Endodermal cell (in vitro differentiated cells): ENCODE measurements at regions not wholly inside any gene's neighbourhood (a gene's known extent, or its start where the extent isn't known, plus 50 kb on each side); places are given as distances from the start of the nearest gene placed in this dataset.

Experiments used
- DNase-seq: peaks from one replicate; pipeline ENCODE4 v3.0.0-alpha.2; 2017
- H3K27ac ChIP-seq: 2 replicates; pipeline ENCODE4 v1.5.1; 2013; ENCODE audit warnings: mild to moderate bottlenecking, low read depth, low read length, moderate library complexity
- H3K27me3 ChIP-seq: 2 replicates; pipeline ENCODE4 v1.6.1; 2013; ENCODE audit warnings: mild to moderate bottlenecking, low read length, moderate library complexity; ENCODE audit not compliant: insufficient read depth, control insufficient read depth, poor library complexity, severe bottlenecking
- H3K36me3 ChIP-seq: 2 replicates; pipeline ENCODE4 v1.7.0; 2013; ENCODE audit warnings: mild to moderate bottlenecking, low read length, moderate library complexity; ENCODE audit not compliant: control insufficient read depth, insufficient read depth
- H3K4me1 ChIP-seq: one replicate; pipeline ENCODE4 v1.7.0; 2013; ENCODE audit warnings: low read length; ENCODE audit not compliant: control insufficient read depth, insufficient read depth
- H3K4me3 ChIP-seq: 2 replicates; pipeline ENCODE4 v1.5.1; 2013; ENCODE audit warnings: mild to moderate bottlenecking, low read length, moderate library complexity
- H3K9ac ChIP-seq: 2 replicates; pipeline ENCODE4 v1.6.1; 2013; ENCODE audit warnings: mild to moderate bottlenecking, low read length, moderate library complexity; ENCODE audit not compliant: poor library complexity, severe bottlenecking; ENCODE audit errors: extremely low read depth
- H3K9me3 ChIP-seq: 2 replicates; pipeline ENCODE4 v1.6.1; 2013; ENCODE audit warnings: mild to moderate bottlenecking, low read length, moderate library complexity; ENCODE audit not compliant: control insufficient read depth
- H3K27ac Mint-ChIP-seq: 2 replicates; pipeline ENCODE4 v1.8.0; 2020; ENCODE audit warnings: mixed read lengths
- H3K27me3 Mint-ChIP-seq: 2 replicates; pipeline ENCODE4 v1.8.0; 2021; ENCODE audit warnings: mild to moderate bottlenecking, mixed read lengths; ENCODE audit not compliant: insufficient read depth
- H3K36me3 Mint-ChIP-seq: 2 replicates; pipeline ENCODE4 v1.8.0; 2020; ENCODE audit warnings: low read depth, mixed read lengths
- H3K4me1 Mint-ChIP-seq: 2 replicates; pipeline ENCODE4 v1.8.0; 2020; ENCODE audit warnings: mixed read lengths
- H3K4me3 Mint-ChIP-seq: 2 replicates; pipeline ENCODE4 v1.8.0; 2020; ENCODE audit warnings: mild to moderate bottlenecking, moderate library complexity, mixed read lengths
- H3K9me3 Mint-ChIP-seq: 2 replicates; pipeline ENCODE4 v1.8.0; 2020; ENCODE audit warnings: mild to moderate bottlenecking, mixed read lengths
- CTCF ChIP-seq: fragments of 200-600 bp; sonication (generic); conservative IDR thresholded peaks from 2 replicates; pipeline ENCODE4 v1.5.0; 2021; ENCODE audit warnings: antibody characterized with exemption, mild to moderate bottlenecking
- WGBS, 2 experiments: methylation state at CpG; one replicate each; pipeline versions ENCODE4 v1.1.5 to v1.1.7; 2013; ENCODE audit warnings: missing lambda C conversion rate in 2 of 2, mixed read lengths in 1 of 2; ENCODE audit not compliant: insufficient coverage in 1 of 2, insufficient read length in 1 of 2; 5-methylcytosine and 5-hydroxymethylcytosine counted together

- no peak overlapping the region for H3K27ac Mint-ChIP-seq
- no peak overlapping the region for H3K27ac ChIP-seq
- 68% methylated on average over 2 of the region's 2 CpGs; no CpG with 5 or more reads in 1 of the 2 experiments for WGBS, 2 experiments
Observed at GRCh38 chr6:122264557-122264956, 134.9 kb upstream of the HSF2 start.

GRCh38 chr6:122265755-122266154, 133.7 kb upstream of the HSF2 start:
- Mint-ChIP-seq H3K4me1 (no peaks in the 10 kb centered on the region), H3K27me3 (no peaks in the 10 kb centered on the region), H3K27ac (no peak overlapping the region), H3K9me3 (peaks cover 5% of the 10 kb centered on the region), H3K36me3 (no peaks in the 10 kb centered on the region), H3K4me3 (no peak overlapping the region)
- no peaks in the 10 kb centered on the region for H3K36me3 ChIP-seq
- no peaks in the 10 kb centered on the region for H3K9me3 ChIP-seq
- no peaks in the 10 kb centered on the region for H3K4me1 ChIP-seq
- TF ChIP-seq CTCF, result no peak
- no peaks in the 10 kb centered on the region for H3K27me3 ChIP-seq
- H3K4me3 ChIP-seq, result no peak overlapping the region
- WGBS, 2 experiments, result 89% methylated on average over 1 of the region's 1 CpG; no CpG with 5 or more reads in 1 of the 2 experiments
- H3K9ac ChIP-seq, result no peak overlapping the region
- DNase-seq, result no peak
- H3K27ac ChIP-seq, result no peak overlapping the region

More at GRCh38 chr6:122264557-122264956, 134.9 kb upstream of the HSF2 start:
- Histone ChIP-seq H3K9ac (no peak overlapping the region), H3K36me3 (no peaks in the 10 kb centered on the region), H3K9me3 (no peaks in the 10 kb centered on the region), H3K27me3 (no peaks in the 10 kb centered on the region), H3K4me3 (no peak overlapping the region), H3K4me1 (no peaks in the 10 kb centered on the region)
- TF ChIP-seq CTCF, result no peak
- Mint-ChIP-seq H3K4me3 (no peak overlapping the region), H3K36me3 (no peaks in the 10 kb centered on the region), H3K9me3 (peaks cover 5% of the 10 kb centered on the region), H3K27me3 (no peaks in the 10 kb centered on the region), H3K4me1 (no peaks in the 10 kb centered on the region)
- DNase-seq, result no peak

- Mint-ChIP-seq H3K4me3 (no peak overlapping the region), H3K27ac (no peak overlapping the region), H3K9me3 (peaks cover 5% of the 10 kb centered on the region), H3K4me1 (no peaks in the 10 kb centered on the region), H3K27me3 (no peaks in the 10 kb centered on the region), H3K36me3 (no peaks in the 10 kb centered on the region)
- TF ChIP-seq CTCF, result no peak
- Histone ChIP-seq H3K36me3 (no peaks in the 10 kb centered on the region), H3K9me3 (no peaks in the 10 kb centered on the region), H3K27me3 (no peaks in the 10 kb centered on the region), H3K9ac (no peak overlapping the region), H3K4me1 (no peaks in the 10 kb centered on the region), H3K27ac (no peak overlapping the region), H3K4me3 (no peak overlapping the region)
- WGBS, 2 experiments, result 100% methylated on average over 2 of the region's 2 CpGs; no CpG with 5 or more reads in 1 of the 2 experiments
- DNase-seq, result no peak
Observed at GRCh38 chr6:122268394-122268793, 131.1 kb upstream of the HSF2 start.
